H1 (cell line): ENCODE measurements at regions not wholly inside any gene's neighbourhood (a gene's known extent, or its start where the extent isn't known, plus 50 kb on each side); places are given as distances from the start of the nearest gene placed in this dataset.

Source experiments
- CTCF ChIA-PET: fragments of 300-600 bp; sonication (Branson Sonifier 250); formaldehyde crosslinking; loops from one replicate; lab custom pipeline; 2021; ENCODE audit not compliant: partially characterized antibody; lab: Charles Lee
- POLR2A ChIA-PET: fragments of 300-600 bp; sonication (Branson Sonifier 250); formaldehyde crosslinking; loops from one replicate; lab custom pipeline; 2021; ENCODE audit warnings: inconsistent platforms; ENCODE audit not compliant: partially characterized antibody; lab: Charles Lee
- DNase-seq, 2 experiments: peaks; one replicate each; pipeline versions ENCODE4 v3.0.0 to v3.0.0-alpha.2; 2010 to 2022; ENCODE audit warnings: low spot score in 2 of 2, low read depth in 1 of 2, mixed read lengths in 1 of 2
- FAIRE-seq: peaks from 2 replicates; lab custom pipeline; 2011; peaks lifted over from hg19 to GRCh38; lab: Jason Lieb, UNC
- H2AFZ ChIP-seq: 2 replicates; pipeline ENCODE4 v1.8.1; 2012; ENCODE audit warnings: low read length, inconsistent platforms
- H2AK5ac ChIP-seq: 2 replicates; pipeline ENCODE4 v1.6.1; 2013; ENCODE audit warnings: low read depth, low read length
- H2BK120ac ChIP-seq: replicated peaks from 2 replicates; pipeline ENCODE3; 2013; ENCODE audit warnings: low read depth, low read length, inconsistent platforms
- H2BK12ac ChIP-seq: 2 replicates; pipeline ENCODE4 v1.6.1; 2013; ENCODE audit warnings: low read depth, low read length
- H2BK15ac ChIP-seq: 2 replicates; pipeline ENCODE4 v1.6.1; 2013; ENCODE audit warnings: low read length
- H2BK20ac ChIP-seq: 2 replicates; pipeline ENCODE4 v1.6.1; 2013; ENCODE audit warnings: low read length
- H2BK5ac ChIP-seq: 2 replicates; pipeline ENCODE4 v1.6.1; 2013; ENCODE audit warnings: low read depth, low read length
- H3K14ac ChIP-seq: 2 replicates; pipeline ENCODE4 v1.6.1; 2013; ENCODE audit warnings: inconsistent platforms; ENCODE audit not compliant: insufficient read length
- H3K18ac ChIP-seq: 2 replicates; pipeline ENCODE4 v1.6.1; 2013; ENCODE audit warnings: low read length; ENCODE audit errors: extremely low read depth
- H3K23ac ChIP-seq: 2 replicates; pipeline ENCODE4 v1.6.1; 2013; ENCODE audit warnings: inconsistent platforms; ENCODE audit not compliant: insufficient read length
- H3K23me2 ChIP-seq: 2 replicates; pipeline ENCODE4 v1.6.1; 2013; ENCODE audit warnings: low read depth, low read length
- H3K27ac ChIP-seq: 2 replicates; pipeline ENCODE4 v1.6.1; 2011; ENCODE audit warnings: low read depth, low read length, inconsistent platforms
- H3K27me3 ChIP-seq, 4 experiments: replicated peaks in 1 of 4; 1 replicate in 1 of 4; 2 replicates in 3 of 4; pipeline versions ENCODE4 v1.6.1 to v1.8.1; 2011 to 2013; ENCODE audit warnings: low read length in 3 of 4, mild to moderate bottlenecking in 3 of 4, inconsistent platforms in 2 of 4, mixed read lengths in 2 of 4, moderate library complexity in 1 of 4; ENCODE audit not compliant: control insufficient read depth in 3 of 4, insufficient read depth in 3 of 4; ENCODE audit errors: extremely low read depth in 1 of 4
- H3K36me3 ChIP-seq, 4 experiments: 2 replicates each; pipeline versions ENCODE4 v1.6.1 to v1.8.1; 2011 to 2013; ENCODE audit warnings: mild to moderate bottlenecking in 4 of 4, low read length in 3 of 4, moderate library complexity in 2 of 4, control low read depth in 1 of 4, inconsistent platforms in 1 of 4; ENCODE audit not compliant: insufficient read depth in 4 of 4, control insufficient read depth in 2 of 4
- H3K4ac ChIP-seq: replicated peaks from 2 replicates; pipeline ENCODE3; 2013; ENCODE audit warnings: low read length, low read depth, mixed read lengths, inconsistent platforms; ENCODE audit not compliant: insufficient read length
- H3K4me1 ChIP-seq, 4 experiments: replicated peaks in 1 of 4; 1 replicate in 1 of 4; 2 replicates in 3 of 4; pipeline versions ENCODE4 v1.6.1 to v1.8.1; 2011 to 2013; ENCODE audit warnings: low read length in 3 of 4, inconsistent platforms in 2 of 4, mixed read lengths in 1 of 4; ENCODE audit not compliant: insufficient read depth in 4 of 4, control insufficient read depth in 3 of 4
- H3K4me2 ChIP-seq, 2 experiments: 2 replicates each; pipeline versions ENCODE4 v1.6.1 to v1.8.1; 2011 to 2013; ENCODE audit warnings: low read depth in 2 of 2, low read length in 2 of 2, control low read depth in 1 of 2, inconsistent platforms in 1 of 2, mild to moderate bottlenecking in 1 of 2; ENCODE audit not compliant: insufficient read depth in 1 of 2
- H3K4me3 ChIP-seq, 4 experiments: fragments of 200-600, 300-600 bp in 1 of 4; sonication (generic), shearing (Covaris generic), sonication (Bioruptor Twin) in 1 of 4; 2 replicates each; pipeline versions ENCODE4 v1.5.1 to v1.8.1; 2011 to 2016; ENCODE audit warnings: low read length in 4 of 4, low read depth in 3 of 4, control low read depth in 2 of 4, inconsistent platforms in 2 of 4, mild to moderate bottlenecking in 2 of 4, mixed read lengths in 1 of 4, moderate library complexity in 1 of 4; ENCODE audit not compliant: insufficient read depth in 2 of 4; ENCODE audit errors: extremely low read depth in 1 of 4
- H3K56ac ChIP-seq: replicated peaks from 2 replicates; pipeline ENCODE3; 2013; ENCODE audit warnings: low read depth, mild to moderate bottlenecking, mixed read lengths, low read length, inconsistent platforms; ENCODE audit not compliant: insufficient read length
- H3K79me1 ChIP-seq: 2 replicates; pipeline ENCODE4 v1.6.1; 2013; ENCODE audit warnings: low read depth, low read length, control low read depth
- H3K79me2 ChIP-seq, 2 experiments: 2 replicates each; pipeline versions ENCODE4 v1.6.1 to v1.8.1; 2012 to 2013; ENCODE audit warnings: low read length in 2 of 2, mild to moderate bottlenecking in 2 of 2, inconsistent platforms in 1 of 2; ENCODE audit not compliant: insufficient read depth in 2 of 2, control insufficient read depth in 1 of 2
- H3K9ac ChIP-seq, 4 experiments: replicated peaks in 1 of 4; 1 replicate in 1 of 4; 2 replicates in 3 of 4; pipeline versions ENCODE4 v1.6.1 to v1.8.1; 2011 to 2013; ENCODE audit warnings: low read depth in 3 of 4, low read length in 3 of 4, control low read depth in 2 of 4, mild to moderate bottlenecking in 2 of 4, moderate library complexity in 2 of 4, inconsistent platforms in 1 of 4; ENCODE audit errors: extremely low read depth in 1 of 4
- H3K9me3 ChIP-seq, 2 experiments: 2 replicates each; pipeline versions ENCODE4 v1.6.1 to v1.8.1; 2012 to 2013; ENCODE audit warnings: mild to moderate bottlenecking in 2 of 2, moderate library complexity in 2 of 2, control low read depth in 1 of 2, inconsistent platforms in 1 of 2, low read depth in 1 of 2, low read length in 1 of 2, mixed read lengths in 1 of 2; ENCODE audit not compliant: insufficient read depth in 2 of 2
- H4K20me1 ChIP-seq, 2 experiments: replicated peaks in 1 of 2; 2 replicates each; pipeline versions ENCODE3 to v1.8.1; 2011 to 2013; ENCODE audit warnings: inconsistent platforms in 2 of 2, low read length in 2 of 2, mild to moderate bottlenecking in 1 of 2; ENCODE audit not compliant: insufficient read depth in 2 of 2, control insufficient read depth in 1 of 2
- H4K5ac ChIP-seq: 2 replicates; pipeline ENCODE4 v1.6.1; 2013; ENCODE audit warnings: low read length, low read depth, mixed read lengths, inconsistent platforms; ENCODE audit not compliant: insufficient read length
- H4K8ac ChIP-seq: 2 replicates; pipeline ENCODE4 v1.8.0; 2013; ENCODE audit warnings: mild to moderate bottlenecking, moderate library complexity, low read length, inconsistent platforms; ENCODE audit not compliant: insufficient read depth; ENCODE audit errors: extremely low read depth
- H4K91ac ChIP-seq: replicated peaks from 2 replicates; pipeline ENCODE3; 2013; ENCODE audit warnings: low read length, mixed read lengths, inconsistent platforms; ENCODE audit not compliant: insufficient read length
- BCL11A ChIP-seq, 2 experiments: IDR thresholded peaks; one replicate each; pipeline ENCODE4 v1.6.1; 2011; ENCODE audit warnings: low read depth in 2 of 2, low read length in 2 of 2, mild to moderate bottlenecking in 2 of 2
- CEBPB ChIP-seq: IDR thresholded peaks from 2 replicates; pipeline ENCODE4 v1.6.1; 2012; ENCODE audit warnings: low read depth, low read length
- CREB1 ChIP-seq: IDR thresholded peaks from 2 replicates; pipeline ENCODE4 v1.6.1; 2012; ENCODE audit warnings: inconsistent platforms
- TAF7 ChIP-seq: optimal IDR thresholded peaks from 2 replicates; pipeline ENCODE3; 2011; ENCODE audit warnings: low read depth, mild to moderate bottlenecking, inconsistent platforms, low read length, moderate library complexity, borderline replicate concordance
- TBP ChIP-seq: IDR thresholded peaks from 2 replicates; pipeline ENCODE4 v1.6.1; 2011; ENCODE audit warnings: low read depth, low read length, improper control_type of control experiment
- USF2 ChIP-seq: IDR thresholded peaks from 2 replicates; pipeline ENCODE4 v1.6.1; 2011; ENCODE audit warnings: low read length, improper control_type of control experiment
- ZNF274 ChIP-seq: IDR thresholded peaks from 2 replicates; pipeline ENCODE4 v1.7.0; 2012; ENCODE audit warnings: low read length, borderline replicate concordance; ENCODE audit errors: extremely low read depth
- WGBS, 2 experiments: shearing (Covaris generic) in 1 of 2; methylation state at CpG; one replicate each; pipeline versions ENCODE4 v1.1.6 to v1.1.7; 2013 to 2015; ENCODE audit warnings: low lambda C conversion rate in 2 of 2, mixed read lengths in 2 of 2, inconsistent platforms in 1 of 2, low coverage in 1 of 2, missing lambda C conversion rate in 1 of 2; ENCODE audit not compliant: insufficient replicate concordance in 2 of 2, insufficient coverage in 1 of 2, insufficient read length in 1 of 2; ENCODE audit errors: extremely low coverage in 1 of 2, missing lambda C conversion rate in 1 of 2; 5-methylcytosine and 5-hydroxymethylcytosine counted together

DNA sequence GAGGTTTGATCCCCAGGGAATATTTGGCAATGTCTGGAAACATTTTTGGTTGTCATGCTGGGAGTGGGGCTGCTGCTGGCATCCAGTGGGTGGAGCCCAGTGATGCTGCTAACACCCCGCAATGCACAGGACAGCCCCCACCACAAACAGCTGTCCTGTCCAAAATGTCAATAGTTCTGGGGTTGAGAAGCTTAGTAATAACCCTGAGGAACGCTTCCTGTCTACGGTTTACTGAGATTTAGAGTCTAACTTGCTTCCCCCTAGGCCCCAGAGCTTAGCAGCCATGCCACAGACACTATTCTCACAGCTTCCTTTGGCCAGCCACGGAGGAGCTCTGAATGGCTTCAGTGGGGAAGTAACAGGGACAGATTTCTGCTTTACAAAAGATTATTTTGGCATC, 66.5 kb downstream of the MSX2 start:
- Histone ChIP-seq H3K27me3 (peaks cover 0 to 5% (median 5%) of the 10 kb centered on the region in 4 experiments; a peak in 5 of 7 replicates), H3K4me3 (no peak overlapping the region), H3K79me1 (no peaks in the 10 kb centered on the region), H2BK20ac (no peak overlapping the region), H2AK5ac (no peak overlapping the region), H3K9me3 (no peaks in the 10 kb centered on the region), H3K27ac (no peak overlapping the region), H4K91ac (no peak overlapping the region), H4K20me1 (no peaks in the 10 kb centered on the region), H3K18ac (no peak overlapping the region), H3K4me2 (no peak overlapping the region), H2AFZ (no peak overlapping the region), H3K79me2 (no peaks in the 10 kb centered on the region), H3K14ac (no peak overlapping the region), H2BK12ac (no peak overlapping the region), H3K23ac (no peak overlapping the region), H4K8ac (no peak overlapping the region), H3K56ac (no peak overlapping the region), H3K23me2 (no peaks in the 10 kb centered on the region), H2BK120ac (no peak overlapping the region), H3K4ac (no peak overlapping the region), H2BK5ac (no peak overlapping the region), H3K9ac (no peak overlapping the region), H3K4me1 (peaks cover 0 to 3% (median 0%) of the 10 kb centered on the region in 4 experiments; a peak in 1 of 7 replicates), H3K36me3 (no peaks in the 10 kb centered on the region), H2BK15ac (no peak overlapping the region), H4K5ac (no peak overlapping the region)
- FAIRE-seq (no peak), DNase-seq (no peak)
- ChIA-PET CTCF (interaction anchor here (0.7 to 3.3 kb wide), 2 partner anchors 16 to 462 kb away, joined by 3 to 9 read pairs; no protein-coding TSS in a partner anchor), POLR2A (no interaction called here)
- WGBS, 2 experiments, result 84% methylated on average over 4 of the region's 4 CpGs; no CpG with 5 or more reads in 1 of the 2 experiments
- TF ChIP-seq TBP (no peak), TAF7 (no peak), BCL11A (IDR thresholded peaks at IDR 0.05; ENCODE audit: low read depth in 2 of 2, low read length in 2 of 2) (no peak), USF2 (no peak), CEBPB (no peak), ZNF274 (no peak), CREB1 (no peak)
